NCI-H2196 (cell line): ENCODE measurements at regions not wholly inside any gene's neighbourhood (a gene's known extent, or its start where the extent isn't known, plus 50 kb on each side); places are given as distances from the start of the nearest gene placed in this dataset.

Source experiments
- DNase-seq: peaks from one replicate; lab custom pipeline; 2025; ENCODE audit not compliant: unreplicated experiment; lab: John Stamatoyannopoulos, UW

DNA sequence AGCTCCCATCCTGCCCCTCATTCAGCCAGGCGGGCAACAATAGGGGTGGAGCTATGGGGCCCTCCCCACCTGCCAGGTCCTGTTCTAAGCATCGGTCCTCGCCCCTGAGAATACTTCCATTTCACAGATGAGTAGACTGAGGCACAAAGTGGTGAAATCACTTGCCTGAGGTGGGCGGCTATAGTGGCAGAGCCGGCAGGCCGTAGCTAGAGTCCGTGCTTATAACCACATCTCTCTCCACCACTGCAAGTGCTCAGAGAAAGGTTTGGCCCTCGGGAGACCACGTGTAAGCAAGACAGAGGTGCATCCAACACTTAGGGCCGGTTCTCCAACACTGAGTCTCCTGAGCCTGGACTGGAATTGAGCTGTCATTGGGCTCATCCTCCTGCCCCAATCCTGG, 145.8 kb upstream of the UNC5B start:
- no peak for DNase-seq

DNA sequence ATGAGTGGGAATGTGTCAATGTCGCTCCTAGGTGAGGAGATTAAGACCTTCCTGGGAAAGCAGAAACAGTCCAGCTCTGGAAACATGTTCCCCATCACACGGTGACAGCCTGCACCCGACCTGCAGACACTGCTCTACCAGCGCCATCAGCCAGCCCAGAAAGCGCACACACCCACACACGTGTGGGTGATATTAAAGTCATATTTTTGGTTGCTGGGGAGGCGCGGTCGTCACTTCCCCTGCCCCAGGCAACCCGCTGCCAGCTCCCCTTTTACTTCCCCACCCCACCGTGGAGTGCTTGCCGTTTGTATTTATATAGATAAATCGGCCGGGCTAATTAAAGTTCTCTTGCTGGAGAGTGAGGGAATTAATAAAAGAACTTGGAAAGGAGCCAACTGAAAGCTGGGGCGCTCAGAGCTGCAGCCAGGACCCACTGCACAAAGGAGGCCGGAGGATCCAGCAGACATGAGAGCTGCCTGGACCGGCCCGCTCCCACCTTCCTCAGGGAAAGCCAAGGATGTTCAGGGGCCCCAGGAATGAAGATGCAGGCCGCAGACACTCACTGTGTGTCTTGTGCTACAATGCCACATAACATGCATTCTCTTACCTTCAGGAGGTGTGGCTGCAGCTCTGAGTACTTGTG, 145.2 kb upstream of the UNC5B start:
- no peak for DNase-seq

DNA sequence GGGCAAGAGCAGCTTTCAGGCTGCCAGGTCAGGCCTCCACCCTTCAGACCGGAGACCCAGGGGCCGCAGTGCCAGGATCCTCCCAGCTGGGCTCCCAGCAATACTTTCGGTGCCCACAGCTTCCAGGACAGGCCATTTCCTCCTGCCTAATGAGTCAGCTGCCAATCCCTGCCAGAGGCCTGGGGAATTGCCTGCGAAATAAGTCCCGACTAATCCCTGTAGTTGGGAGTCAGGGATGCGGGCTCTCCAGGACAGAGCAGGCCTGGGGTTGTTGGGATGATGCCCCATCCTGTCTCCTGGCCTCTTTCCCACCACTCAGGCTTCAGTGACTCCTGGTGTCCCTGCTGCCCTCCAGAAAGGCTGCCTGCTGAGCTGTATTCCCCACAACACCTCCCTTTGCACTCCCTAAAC, 143.5 kb upstream of the UNC5B start:
- DNase-seq = no peak

DNA sequence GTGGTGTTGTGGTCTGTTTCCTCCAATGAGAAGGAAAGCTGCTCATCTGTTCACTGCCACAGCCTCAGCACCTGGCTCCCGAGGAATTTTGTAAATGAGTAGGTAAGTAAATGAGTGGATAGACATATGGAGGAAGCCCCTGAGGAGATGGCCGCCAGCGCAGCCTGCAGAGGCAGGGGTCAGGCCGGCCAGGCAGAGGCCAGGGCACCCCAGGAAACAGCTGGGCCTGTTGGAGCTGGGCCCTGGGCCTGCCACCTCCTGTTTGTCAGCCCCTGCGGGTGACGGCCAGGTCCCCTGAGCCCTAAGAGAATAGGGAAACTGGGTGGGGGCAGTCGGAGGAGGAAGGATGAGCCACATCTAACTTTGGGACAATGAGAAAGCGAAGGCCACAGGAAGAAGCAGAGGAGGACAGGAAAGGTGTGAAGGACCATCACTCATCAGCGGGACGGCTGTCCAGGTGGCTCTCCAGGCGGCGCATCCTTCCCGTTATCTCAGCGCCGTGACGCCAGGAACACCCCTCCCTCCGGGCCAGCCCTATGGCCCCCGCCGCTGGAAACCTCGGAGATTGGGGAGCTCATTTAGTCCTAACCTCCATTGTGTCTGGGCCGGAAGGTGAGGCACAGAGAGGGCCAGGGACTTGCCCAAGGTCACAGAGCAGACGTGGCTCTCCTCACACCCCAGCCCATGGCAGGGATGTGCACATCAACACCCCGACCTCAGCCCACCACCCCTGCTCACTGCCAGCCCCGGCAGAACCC, 142.3 kb upstream of the UNC5B start:
- DNase-seq = no peak

DNA sequence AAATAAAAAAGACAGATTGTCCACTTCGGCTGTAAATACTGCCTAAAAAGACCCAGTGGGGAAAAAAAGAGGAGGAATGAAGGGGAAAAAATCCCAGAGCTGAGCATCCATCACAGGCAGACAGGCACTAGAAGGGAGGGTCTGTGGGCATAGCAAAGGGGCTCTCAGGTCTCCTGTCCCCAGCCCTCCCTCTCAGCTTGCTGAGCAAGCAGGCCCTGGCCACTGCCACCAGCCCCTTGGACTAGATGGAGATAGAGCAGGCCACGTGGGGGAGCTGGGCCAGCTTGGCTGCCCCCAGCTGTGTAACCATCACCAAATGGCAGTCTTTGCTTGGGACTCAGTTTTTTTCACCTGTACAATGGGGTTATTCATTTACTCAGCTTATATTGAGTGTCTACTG, 141.6 kb upstream of the UNC5B start:
- DNase-seq = no peak

- no peak for DNase-seq
Measured at GRCh38 chr10:71072131-71072822, 140.1 kb upstream of the UNC5B start.

DNA sequence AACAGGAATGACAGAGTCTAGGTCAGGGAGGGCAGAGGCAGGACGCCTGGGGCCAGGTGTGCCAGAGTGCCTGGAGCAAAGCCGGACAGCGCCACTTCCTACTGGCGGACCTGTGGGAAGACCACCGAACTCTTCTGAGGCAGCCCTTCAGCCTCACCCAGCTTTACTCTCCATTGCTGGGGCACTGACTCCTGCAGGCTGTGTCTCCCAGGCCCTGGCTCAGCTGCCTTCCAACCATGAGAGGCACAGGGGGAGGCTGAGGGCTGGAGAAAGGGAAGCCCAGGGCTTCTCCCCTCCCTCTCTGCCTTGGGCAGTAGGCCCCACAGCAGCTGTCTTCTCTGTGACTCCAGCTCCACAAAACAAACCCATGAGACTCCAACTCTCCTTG, 139.6 kb upstream of the UNC5B start:
- no peak for DNase-seq

DNA sequence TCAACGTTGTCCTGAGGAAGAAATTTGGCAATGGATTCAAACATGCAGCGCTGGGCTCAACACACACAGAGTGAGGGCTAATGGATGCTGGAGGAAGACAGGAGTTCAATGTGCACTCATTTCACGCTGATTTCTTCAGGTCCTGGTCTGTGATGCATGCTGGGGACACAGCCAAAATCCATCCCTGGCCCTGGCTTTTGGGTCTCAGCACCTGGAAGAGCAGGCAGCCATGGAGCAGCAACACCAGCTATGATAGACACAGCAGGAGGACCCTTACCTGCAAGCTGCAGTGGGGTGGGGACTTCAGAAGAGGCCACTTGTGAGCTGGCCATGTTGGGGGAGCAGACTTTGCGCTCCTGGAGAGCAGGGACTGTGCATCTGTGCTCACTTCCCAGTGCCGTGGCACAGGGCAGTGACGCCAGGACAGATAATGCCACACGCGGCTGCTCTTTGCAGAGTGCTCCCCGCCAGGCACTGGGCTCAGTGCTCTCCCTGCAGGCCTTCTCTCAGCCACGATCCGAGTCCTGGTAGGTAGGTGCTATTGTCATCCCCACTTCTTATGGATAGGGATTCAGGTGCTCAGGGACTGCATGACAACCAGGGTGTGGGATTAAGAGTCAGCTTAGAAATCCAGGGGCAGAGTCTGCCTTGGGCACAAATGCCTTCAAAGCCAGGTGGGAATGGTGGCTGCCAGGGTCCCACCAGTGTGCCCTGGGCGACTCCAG, 138.8 kb upstream of the UNC5B start:
- no peak for DNase-seq

DNA sequence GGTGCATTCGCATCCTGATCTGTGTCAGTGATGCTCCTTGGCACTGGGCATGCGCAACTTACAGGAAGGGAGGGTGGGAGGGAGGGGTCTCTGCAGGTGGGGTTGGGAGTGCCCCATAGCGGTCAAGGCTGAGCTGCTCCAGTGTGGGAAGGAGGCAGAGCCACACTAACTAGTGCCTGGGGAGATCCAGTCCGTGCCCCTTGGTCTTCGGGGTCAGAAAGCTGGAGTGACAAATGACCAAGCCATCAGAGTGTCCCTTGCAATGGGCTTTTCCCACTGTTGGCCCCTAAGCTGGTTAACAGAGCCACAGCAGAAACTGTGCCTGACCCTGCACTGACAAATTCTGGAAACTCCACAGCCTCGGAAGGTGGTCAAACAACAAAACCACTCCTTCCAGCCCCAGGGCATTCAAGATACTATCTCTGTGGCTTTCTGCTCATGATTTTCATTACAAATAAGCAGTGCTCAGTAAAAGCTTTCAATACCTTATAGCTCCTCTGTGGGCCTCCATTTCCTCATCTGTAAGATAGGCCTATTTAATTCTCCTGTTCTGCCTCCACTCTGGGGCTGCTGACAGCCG, 138.1 kb upstream of the UNC5B start:
- DNase-seq = no peak

DNA sequence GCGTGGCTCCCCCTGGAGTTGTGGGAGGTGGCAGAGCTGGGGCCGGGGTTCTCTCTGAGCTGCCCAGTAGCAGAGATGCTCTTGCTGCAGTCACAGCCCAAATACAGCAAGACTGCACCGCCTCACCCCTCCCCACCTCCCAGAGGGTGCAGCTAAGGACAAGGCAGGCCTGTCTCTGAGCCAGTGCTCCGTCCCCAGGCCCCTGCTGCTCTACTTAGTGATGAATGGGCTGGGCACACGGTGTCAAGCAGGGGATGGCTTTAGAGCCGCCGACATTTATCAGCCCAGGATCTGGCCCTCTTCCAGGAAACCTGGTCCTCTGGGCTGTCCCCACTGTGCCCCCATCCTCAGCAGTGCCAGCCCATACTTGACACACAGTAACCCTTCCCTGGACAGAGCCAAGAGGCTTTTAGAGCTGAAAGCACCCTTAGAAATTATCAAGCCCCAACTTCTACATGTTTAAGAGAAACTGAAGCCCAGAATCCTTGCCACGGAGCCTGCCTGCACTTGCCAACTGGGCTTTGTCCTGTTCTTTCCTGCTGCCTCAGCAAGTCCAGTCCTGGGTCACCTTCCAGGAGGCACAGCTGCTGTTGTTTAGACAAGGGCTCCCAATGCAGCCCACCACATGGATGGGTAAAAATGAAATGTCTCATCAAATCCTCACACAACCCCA, 137.1 kb upstream of the UNC5B start:
- DNase-seq = no peak

GRCh38 chr10:71075759-71076472, 136.5 kb upstream of the UNC5B start:
- DNase-seq = no peak

DNA sequence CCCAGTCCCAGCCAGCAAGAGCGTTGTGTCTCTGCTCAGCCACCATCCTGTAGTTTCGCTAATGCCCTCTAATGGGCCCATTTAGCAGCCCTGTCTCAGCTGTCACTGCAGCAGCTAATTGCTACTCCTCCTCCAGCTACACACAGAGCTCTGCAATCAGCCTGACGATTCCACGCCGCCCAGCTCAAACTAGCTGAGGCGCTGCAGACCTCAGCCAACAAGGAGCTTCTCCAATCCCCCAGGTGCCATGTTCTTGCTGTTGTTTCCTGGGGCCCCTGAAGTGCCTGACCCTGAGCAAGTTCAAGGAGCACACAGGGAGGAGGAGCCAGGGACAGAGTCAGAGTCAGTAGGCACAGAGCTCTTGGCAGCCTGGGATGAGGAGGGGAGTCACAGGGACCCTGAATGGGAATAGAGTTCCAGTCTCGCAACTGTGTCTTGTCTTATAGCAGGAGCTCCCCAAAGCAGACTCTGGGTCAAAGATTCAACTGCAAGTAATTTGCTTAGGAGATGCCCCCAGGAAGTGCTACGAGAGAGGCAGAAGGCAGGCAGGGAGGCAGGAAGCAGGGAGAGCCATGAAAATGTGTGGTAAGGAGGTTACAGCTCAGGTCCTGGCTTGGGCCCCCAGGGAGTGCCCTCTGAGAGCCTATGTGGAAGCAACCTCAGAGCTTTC, 135.8 kb upstream of the UNC5B start:
- no peak for DNase-seq

GRCh38 chr10:71077143-71077581, 135.2 kb upstream of the UNC5B start:
- DNase-seq = no peak

DNA sequence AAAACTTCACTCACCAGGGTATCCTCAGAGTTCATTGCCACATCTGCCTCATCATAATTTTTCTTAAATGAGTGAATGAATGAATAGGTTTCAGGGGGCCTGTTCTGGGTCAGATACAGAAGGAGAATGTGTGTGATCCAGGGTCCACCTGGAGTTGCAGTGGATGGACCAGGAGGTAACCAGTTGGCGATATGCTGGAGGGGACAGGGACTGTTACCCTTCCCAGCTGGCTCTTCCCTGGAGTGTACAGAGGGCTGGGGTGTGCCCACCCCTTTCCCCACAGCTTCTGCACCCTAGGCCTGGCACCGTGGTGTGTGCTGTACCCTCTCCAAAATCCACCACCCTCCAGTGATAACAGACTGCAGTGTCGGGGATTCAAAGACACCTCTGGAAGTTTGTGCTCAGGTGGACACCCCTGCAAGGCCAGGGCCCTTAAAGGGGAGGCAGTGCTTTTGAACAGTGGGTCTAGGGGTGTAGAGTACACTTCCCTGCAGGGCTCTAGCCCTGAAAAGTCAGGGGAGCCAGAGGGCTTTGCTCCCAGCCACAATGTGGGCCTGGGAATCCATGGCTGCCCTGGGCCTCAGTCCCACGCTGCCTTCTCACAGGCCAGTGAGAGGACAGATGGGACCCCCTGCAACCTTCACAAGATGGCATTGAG, 134.4 kb upstream of the UNC5B start:
- DNase-seq = no peak

- no peak for DNase-seq
Measured at GRCh38 chr10:71078454-71079145, 133.8 kb upstream of the UNC5B start.

DNA sequence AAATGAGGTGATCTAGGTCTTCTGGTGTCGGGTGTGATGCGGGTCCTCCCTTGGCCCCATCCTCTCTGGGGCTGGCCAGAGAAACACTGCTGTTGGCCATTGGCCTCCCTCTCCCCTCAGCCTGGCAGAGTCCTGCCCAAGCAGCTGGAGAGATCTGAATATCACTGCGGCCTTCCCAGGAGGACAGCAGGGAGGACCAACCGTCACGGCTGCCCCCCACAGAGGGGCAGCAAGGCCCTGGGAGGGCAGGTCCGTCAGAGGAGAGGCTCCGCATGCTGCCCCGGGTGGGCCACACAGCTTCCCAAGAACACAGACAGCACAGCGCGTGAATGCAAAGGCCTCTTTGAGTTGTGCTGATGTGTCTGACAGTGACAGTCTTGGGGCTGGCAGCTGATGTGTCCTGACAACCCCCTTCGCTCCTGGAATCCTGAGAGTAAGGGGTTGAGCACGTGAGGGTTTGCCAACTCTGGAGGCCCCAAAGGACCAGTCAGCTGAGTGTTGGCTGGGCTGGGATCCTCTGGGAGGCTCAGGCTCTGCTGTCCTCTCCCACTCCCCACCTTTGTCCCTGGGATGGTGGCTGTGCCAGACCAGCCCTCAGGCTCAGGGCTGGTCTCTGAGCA, 132.5 kb upstream of the UNC5B start:
- DNase-seq = no peak

DNA sequence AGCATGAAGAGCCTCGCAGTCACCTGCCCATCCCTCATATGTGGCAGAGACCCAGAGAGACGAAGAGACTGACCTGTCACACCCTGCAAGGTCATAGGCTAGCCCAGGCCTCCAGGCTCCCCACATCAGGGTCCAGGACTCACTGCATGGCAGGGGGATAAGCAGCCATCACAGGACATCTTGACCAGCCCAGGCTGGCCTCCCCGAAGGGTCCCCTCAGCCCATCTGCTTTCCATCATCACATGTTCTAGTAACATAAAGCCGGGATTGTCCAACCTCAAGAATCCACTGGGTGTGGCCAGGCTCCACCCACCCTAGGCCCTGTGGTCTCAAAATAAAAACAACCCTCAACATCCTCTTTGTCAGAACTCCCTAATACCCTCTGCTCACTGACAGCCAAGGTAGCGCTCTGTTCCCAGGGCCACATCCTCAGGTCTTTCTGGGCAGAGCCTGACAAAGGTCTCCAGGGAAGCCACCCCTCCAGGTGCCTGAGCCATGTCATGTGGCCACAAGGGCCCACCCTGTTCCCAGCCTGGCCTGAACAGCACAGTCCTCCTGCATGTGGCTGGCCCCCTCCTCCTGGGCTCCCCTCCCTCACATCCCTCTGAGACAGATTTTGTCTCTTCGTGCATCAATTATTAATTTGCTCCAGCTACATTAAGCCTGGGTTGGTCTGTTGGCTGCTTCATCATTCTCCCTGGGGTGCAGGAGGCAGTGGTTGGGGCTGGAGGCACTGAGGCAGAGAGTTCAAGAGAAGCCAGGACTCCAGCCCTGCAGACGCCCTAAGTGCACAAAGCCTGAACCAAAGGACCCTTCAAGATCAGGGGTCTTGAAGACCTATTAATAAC, 131.8 kb upstream of the UNC5B start:
- DNase-seq = no peak
